Hepatocyte (in vitro differentiated cells): ENCODE measurements at regions not wholly inside any gene's neighbourhood (a gene's known extent, or its start where the extent isn't known, plus 50 kb on each side); places are given as distances from the start of the nearest gene placed in this dataset.

ENCODE experiments used
- EZH2 ChIP-seq: fragments of 200-600 bp; sonication (generic); IDR thresholded peaks from 2 replicates; pipeline ENCODE4 v1.6.1; 2016; ENCODE audit warnings: antibody characterized with exemption, mild to moderate bottlenecking, borderline replicate concordance
- TF ChIP-seq, protein P1 (sequence below): fragments of 200-600 bp; sonication (generic); IDR thresholded peaks from 2 replicates; pipeline ENCODE4 v1.5.1; 2016; ENCODE audit warnings: antibody characterized with exemption, mild to moderate bottlenecking; ENCODE audit not compliant: poor library complexity

DNA sequence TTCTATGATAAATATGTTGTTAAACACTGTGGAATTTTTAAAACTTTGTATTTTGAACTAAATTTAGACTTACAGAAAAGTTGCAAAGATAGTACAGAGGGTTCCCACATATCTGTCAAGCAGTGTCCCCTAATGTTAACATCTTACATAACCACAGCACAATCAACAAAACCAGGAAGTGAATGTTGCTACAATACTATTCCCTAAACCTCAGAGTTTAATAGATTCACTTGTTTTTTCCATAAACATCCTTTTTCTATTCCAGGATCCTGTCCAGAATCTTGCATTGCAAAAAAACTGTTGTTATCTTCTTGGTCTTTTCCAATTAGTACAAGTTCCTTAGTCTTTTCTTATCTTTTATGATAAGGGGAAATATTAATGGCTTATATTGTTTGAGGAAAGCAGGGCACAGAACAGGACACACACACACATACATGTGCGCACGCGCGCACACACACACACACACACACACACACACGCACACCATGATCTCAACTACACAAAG is 251.1 kb upstream of the TRIB2 start:
- TF ChIP-seq, protein P1, sequence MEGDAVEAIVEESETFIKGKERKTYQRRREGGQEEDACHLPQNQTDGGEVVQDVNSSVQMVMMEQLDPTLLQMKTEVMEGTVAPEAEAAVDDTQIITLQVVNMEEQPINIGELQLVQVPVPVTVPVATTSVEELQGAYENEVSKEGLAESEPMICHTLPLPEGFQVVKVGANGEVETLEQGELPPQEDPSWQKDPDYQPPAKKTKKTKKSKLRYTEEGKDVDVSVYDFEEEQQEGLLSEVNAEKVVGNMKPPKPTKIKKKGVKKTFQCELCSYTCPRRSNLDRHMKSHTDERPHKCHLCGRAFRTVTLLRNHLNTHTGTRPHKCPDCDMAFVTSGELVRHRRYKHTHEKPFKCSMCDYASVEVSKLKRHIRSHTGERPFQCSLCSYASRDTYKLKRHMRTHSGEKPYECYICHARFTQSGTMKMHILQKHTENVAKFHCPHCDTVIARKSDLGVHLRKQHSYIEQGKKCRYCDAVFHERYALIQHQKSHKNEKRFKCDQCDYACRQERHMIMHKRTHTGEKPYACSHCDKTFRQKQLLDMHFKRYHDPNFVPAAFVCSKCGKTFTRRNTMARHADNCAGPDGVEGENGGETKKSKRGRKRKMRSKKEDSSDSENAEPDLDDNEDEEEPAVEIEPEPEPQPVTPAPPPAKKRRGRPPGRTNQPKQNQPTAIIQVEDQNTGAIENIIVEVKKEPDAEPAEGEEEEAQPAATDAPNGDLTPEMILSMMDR = no peak
- TF ChIP-seq EZH2 = no peak
